Nephron progenitor cell (in vitro differentiated cells): ENCODE measurements at regions not wholly inside any gene's neighbourhood (a gene's known extent, or its start where the extent isn't known, plus 50 kb on each side); places are given as distances from the start of the nearest gene placed in this dataset.

Experiments
- DNase-seq: peaks from one replicate; pipeline ENCODE4 v3.0.0; 2021
- H3K27ac Mint-ChIP-seq: 2 replicates; pipeline ENCODE4 v1.8.0; 2021; ENCODE audit warnings: mild to moderate bottlenecking, moderate library complexity, mixed read lengths
- H3K27me3 Mint-ChIP-seq: 2 replicates; pipeline ENCODE4 v1.8.0; 2021; ENCODE audit warnings: mild to moderate bottlenecking, low read depth, mixed read lengths; ENCODE audit not compliant: poor library complexity
- H3K36me3 Mint-ChIP-seq: 2 replicates; pipeline ENCODE4 v1.8.0; 2021; ENCODE audit warnings: low read depth, mixed read lengths
- H3K4me1 Mint-ChIP-seq: 2 replicates; pipeline ENCODE4 v1.8.0; 2021; ENCODE audit warnings: mixed read lengths
- H3K4me3 Mint-ChIP-seq: 2 replicates; pipeline ENCODE4 v1.8.0; 2021; ENCODE audit warnings: mild to moderate bottlenecking, moderate library complexity, mixed read lengths
- H3K9me3 Mint-ChIP-seq: 2 replicates; pipeline ENCODE4 v1.8.0; 2021; ENCODE audit warnings: mild to moderate bottlenecking, moderate library complexity, mixed read lengths
- TF ChIP-seq, protein P1 (sequence below): fragments of 200-600 bp; sonication (generic); IDR thresholded peaks from 2 replicates; pipeline ENCODE4 v1.5.0; 2021; ENCODE audit warnings: antibody characterized with exemption

GRCh38 chr4:27087306-27088045 lies 226.8 kb downstream of the STIM2 start:
- TF ChIP-seq, protein P1, sequence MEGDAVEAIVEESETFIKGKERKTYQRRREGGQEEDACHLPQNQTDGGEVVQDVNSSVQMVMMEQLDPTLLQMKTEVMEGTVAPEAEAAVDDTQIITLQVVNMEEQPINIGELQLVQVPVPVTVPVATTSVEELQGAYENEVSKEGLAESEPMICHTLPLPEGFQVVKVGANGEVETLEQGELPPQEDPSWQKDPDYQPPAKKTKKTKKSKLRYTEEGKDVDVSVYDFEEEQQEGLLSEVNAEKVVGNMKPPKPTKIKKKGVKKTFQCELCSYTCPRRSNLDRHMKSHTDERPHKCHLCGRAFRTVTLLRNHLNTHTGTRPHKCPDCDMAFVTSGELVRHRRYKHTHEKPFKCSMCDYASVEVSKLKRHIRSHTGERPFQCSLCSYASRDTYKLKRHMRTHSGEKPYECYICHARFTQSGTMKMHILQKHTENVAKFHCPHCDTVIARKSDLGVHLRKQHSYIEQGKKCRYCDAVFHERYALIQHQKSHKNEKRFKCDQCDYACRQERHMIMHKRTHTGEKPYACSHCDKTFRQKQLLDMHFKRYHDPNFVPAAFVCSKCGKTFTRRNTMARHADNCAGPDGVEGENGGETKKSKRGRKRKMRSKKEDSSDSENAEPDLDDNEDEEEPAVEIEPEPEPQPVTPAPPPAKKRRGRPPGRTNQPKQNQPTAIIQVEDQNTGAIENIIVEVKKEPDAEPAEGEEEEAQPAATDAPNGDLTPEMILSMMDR, result no peak
- H3K4me3 Mint-ChIP-seq, result no peak overlapping the region
- no peaks in the 10 kb centered on the region for H3K36me3 Mint-ChIP-seq
- no peak overlapping the region for H3K27ac Mint-ChIP-seq
- peaks cover 59% of the 10 kb centered on the region for H3K4me1 Mint-ChIP-seq
- no peak for DNase-seq
- peaks cover 54% of the 10 kb centered on the region for H3K27me3 Mint-ChIP-seq
- H3K9me3 Mint-ChIP-seq, result no peaks in the 10 kb centered on the region

GRCh38 chr4:27088491-27088890 lies 227.8 kb downstream of the STIM2 start:
- TF ChIP-seq, protein P1, result no peak
- Mint-ChIP-seq H3K27ac (peak overlapping the region; percentile 68), H3K4me3 (no peak overlapping the region), H3K4me1 (peaks cover 67% of the 10 kb centered on the region), H3K27me3 (peaks cover 48% of the 10 kb centered on the region), H3K9me3 (no peaks in the 10 kb centered on the region), H3K36me3 (no peaks in the 10 kb centered on the region)
- peak; percentile 27 for DNase-seq

GRCh38 chr4:27089186-27089585 lies 228.5 kb downstream of the STIM2 start:
- no peaks in the 10 kb centered on the region for H3K36me3 Mint-ChIP-seq
- H3K27ac Mint-ChIP-seq, result no peak overlapping the region
- H3K9me3 Mint-ChIP-seq, result no peaks in the 10 kb centered on the region
- TF ChIP-seq, protein P1, result no peak
- peaks cover 60% of the 10 kb centered on the region for H3K4me1 Mint-ChIP-seq
- no peak for DNase-seq
- H3K4me3 Mint-ChIP-seq, result no peak overlapping the region
- H3K27me3 Mint-ChIP-seq, result peaks cover 44% of the 10 kb centered on the region

DNA sequence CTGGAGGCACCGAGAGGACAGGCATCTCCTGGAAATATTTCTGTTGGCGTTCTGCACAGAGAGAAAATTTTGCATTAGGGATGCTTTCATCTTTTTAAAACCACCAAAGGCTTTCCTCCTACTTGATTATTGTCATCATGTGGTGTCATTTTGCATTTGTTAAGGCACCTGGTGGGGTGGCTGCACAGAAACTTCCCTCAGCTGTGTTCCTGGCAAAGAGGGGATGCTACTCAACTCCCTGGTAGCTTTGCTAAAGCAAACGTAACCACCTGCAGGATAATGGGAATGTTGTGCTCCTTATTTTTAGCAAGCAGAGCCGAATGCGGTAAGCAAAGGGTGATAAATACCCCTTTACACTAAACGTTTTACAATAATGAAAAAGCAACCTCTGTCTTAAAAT lies 229.8 kb downstream of the STIM2 start:
- Mint-ChIP-seq H3K4me1 (peaks cover 50% of the 10 kb centered on the region), H3K9me3 (no peaks in the 10 kb centered on the region), H3K36me3 (no peaks in the 10 kb centered on the region), H3K4me3 (no peak overlapping the region), H3K27ac (no peak overlapping the region), H3K27me3 (peaks cover 33% of the 10 kb centered on the region)
- TF ChIP-seq, protein P1, result no peak
- DNase-seq, result no peak

GRCh38 chr4:27094224-27094623 lies 233.6 kb downstream of the STIM2 start:
- Mint-ChIP-seq H3K4me3 (no peak overlapping the region), H3K4me1 (peaks cover 29% of the 10 kb centered on the region), H3K27ac (no peak overlapping the region), H3K36me3 (no peaks in the 10 kb centered on the region), H3K27me3 (peaks cover 22% of the 10 kb centered on the region), H3K9me3 (no peaks in the 10 kb centered on the region)
- DNase-seq, result no peak
- TF ChIP-seq, protein P1, result no peak

GRCh38 chr4:27094783-27095182 lies 234.1 kb downstream of the STIM2 start:
- H3K4me3 Mint-ChIP-seq, result no peak overlapping the region
- H3K9me3 Mint-ChIP-seq, result no peaks in the 10 kb centered on the region
- peaks cover 23% of the 10 kb centered on the region for H3K4me1 Mint-ChIP-seq
- no peak overlapping the region for H3K27ac Mint-ChIP-seq
- TF ChIP-seq, protein P1, result no peak
- no peaks in the 10 kb centered on the region for H3K36me3 Mint-ChIP-seq
- DNase-seq, result no peak
- peaks cover 19% of the 10 kb centered on the region for H3K27me3 Mint-ChIP-seq
